M059J (cell line): ENCODE measurements at regions not wholly inside any gene's neighbourhood (a gene's known extent, or its start where the extent isn't known, plus 50 kb on each side); places are given as distances from the start of the nearest gene placed in this dataset.
"Not testable (repeated sequence)": the region's sequence is repeated elsewhere in the genome, so short reads cannot be mapped to it uniquely, and the experiment has no call there.

Experiments
- DNase-seq: peaks from one replicate; pipeline ENCODE4 v3.0.0-alpha.2; 2012; ENCODE audit warnings: low read depth

DNA sequence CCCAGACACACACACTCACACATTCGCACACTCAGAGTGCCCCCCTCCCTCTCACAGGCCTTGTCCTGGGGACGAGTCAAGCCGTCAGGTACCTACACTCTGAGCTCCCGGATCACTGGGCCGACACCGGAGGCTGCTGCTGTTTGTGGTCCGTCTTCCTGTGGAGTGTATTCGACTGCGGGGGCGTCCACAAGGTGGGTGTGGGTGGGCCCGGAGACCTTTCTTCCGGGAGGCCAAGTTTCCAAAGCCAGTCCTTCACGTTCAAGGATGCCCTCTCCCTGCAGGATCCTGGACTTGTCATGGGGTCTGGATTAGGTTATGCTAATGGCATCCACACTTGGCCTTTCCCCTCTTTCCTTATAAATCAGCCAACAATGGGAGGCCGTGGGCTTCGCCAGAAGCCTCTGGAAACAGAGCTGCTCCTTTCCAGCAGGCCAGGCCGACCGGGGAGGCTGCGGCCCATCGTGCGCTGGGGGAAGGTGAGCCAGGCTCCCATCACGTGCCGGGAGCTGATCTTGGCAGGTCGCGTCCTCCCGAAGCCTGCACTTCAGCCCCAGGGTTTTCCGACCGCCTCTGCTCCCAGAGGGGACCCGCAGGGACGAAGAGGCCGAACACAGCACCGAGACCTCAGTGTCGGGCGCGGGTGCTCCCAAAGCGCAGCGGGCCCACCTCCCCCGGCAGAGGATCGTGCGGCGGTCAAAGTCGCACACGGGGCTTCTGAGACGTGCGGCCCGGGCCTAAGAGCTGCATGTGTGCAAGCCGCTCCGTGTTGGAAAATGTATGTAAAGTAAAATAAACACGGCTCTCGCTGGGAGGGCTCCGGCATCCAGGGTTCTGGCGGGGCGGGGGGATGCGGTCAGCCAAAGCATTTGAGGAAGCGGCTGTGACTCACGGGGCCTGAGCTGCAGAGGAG, 196.5 kb upstream of the ZNF469 start:
- DNase-seq = peak; percentile 35

DNA sequence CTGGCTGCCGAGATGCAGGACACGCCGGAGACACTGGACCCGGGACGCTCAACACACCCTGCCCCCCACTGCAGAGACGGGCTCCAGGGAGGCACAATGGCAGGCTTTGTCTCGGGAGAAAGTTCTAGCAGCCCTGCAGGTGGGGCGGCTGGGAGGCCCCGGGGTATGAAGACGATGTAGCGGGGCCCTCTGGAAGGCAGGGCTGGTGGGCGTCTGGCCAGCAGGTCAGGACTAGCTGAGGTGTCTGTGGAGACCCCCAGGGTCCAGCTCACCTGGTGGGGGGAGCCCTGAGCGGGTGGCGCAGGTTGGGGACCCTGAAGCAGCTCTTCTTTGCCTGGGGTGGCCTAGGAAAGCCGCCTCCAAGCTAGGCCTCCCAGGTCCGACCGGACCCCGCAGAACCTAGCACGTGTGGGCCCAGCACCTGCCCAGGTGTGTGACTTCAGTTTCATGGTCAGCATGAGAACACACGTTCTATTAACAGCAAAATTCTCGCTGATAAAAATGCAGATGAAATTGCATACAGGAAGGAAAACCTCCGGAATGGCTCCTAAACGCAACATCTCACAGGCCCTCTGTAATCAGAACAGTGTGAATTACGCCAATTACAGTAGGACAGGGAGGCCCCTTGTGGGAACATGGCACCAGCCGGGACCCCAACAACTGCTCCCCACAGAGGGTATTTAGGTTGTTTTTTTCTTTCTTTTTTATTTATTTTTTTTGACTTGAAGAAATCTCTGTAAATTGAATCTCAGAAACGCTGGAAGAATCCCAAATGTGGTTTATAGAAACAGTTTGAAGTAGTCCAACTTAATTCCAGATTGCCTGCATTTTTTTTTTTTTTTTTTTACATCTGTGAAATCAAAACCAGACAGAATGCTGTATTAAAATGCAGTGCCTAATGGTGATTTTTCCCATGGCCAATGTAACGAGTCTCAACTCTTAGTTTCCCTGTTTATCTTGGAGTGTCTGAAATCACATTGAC, 195.6 kb upstream of the ZNF469 start:
- DNase-seq = not testable (repeated sequence)

DNA sequence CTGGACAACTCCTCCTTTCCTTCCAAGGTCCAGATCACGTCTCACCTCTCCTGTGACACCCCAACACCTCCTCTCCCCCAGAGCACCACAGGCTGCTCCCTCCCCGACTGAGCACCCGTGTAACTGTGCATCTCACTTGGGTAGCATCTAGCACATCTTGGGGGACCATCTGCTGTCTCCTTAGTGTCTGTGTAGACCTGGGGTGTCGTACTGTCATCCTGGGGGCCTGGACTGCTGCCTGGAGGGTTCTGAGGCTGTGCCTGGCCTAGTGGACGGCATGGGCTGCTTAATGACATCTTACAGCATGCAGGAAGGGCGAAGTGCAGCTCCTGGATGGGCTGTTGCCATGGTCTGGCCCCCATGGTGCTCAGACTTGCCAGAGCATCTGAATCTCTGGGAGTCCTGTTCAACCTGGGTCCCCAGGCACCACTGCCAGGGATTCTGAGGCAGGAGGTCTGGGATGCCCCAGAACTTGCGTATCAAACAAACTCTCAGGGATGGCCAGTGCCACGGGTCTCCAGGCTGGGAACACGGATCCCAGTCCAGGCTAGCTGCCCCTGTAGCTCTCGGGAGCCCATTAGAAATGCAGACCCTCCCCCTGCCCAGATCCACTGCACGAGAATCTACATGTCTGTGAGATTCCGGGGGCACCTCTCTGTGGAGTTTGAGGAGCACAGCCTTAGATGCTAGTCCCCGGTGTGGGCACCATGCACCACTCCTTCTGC, 194.4 kb upstream of the ZNF469 start:
- not testable (repeated sequence) for DNase-seq

DNA sequence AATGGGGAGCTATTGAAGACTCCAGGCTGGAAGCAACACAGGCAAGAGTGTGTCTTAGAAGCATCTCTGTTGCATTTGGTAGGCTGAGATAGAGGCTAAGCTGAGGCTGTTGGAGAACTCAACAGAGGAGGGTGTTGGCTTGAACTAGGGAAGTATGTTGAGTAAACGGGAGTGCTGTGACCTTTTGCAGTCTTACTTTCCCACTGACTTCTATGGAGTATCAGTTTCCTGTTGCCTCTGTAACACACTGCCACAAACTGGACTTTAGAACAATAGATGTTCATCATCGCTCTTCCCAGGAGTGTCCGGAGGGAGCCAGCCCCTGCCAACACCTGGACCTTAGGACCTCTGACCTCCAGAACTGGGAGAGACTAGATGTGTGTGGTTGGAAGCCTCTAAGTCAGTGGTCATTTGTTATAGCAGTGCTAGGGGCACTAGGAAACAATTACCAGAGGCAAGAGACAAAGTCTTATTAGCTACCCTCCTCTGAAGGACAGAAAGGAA, 192.1 kb upstream of the ZNF469 start:
- DNase-seq = not testable (repeated sequence)

DNA sequence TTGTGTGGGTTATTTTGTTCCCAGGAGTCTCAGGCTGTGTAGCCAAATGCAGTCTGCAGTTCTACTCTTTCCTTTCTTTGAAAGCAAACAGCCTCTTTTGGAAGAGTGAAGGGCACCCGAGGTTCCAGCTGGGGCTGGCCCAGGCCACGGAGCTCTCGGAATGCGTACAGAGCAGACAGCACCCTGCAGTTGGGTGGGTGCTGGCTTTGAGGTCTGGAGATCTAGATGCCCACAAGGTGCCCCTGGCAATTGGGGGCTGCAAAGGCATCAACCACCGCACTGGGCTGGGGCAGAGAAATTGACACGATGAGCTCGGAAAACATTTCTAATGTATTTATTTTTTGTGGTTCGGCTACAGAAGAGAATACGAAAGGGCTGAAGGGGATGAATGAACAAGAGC, 191.6 kb upstream of the ZNF469 start:
- not testable (repeated sequence) for DNase-seq

DNA sequence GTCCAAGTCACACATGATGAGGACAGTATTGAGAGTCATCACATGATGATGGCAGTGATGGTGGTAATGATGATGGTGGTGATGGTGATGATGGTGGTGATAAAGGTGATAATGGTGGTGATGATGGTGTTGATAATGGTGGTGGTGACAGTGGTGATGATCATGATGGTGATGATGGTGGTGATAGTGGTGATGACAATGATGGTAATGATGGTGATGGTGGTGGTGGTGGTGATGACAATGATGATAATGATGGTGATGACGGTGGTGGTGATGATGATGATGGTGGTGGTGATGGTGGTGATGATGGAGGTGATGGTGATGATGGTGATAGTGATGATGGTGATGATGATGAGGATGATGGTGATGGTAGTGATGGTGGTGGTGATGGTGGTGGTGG, 190.2 kb upstream of the ZNF469 start:
- DNase-seq = no peak

DNA sequence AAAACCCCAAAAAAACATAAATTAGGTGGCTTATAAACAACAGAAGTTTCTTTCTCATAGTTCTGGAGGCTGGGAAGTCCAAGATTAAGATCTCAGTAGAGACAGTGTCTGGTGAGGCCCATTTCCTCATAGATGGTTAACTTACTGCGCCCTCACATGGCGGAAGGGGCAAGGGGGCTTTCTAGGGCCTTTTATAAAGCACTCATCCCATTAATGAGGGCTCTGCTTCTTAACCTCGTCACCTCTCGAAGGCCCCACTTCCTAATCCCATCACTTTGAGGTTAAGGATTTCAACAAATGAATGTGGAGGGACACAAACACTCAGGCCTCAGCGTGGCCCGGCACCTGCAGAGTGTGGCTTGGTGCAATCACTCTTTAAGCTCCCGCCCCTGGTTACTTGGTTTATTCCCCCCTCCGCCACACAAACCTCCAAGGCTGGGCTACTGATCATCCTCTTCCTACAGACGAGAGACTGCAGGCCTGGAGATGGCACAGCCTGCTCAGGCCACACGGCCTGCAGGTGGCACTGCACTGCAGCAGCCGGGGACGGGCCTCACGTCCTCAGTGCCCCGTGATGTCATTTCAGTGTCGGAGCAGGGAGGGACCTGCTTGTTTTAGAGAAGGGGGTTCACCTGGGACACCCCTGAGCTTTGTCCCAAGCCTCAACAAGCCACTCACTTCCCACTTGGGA, 188.9 kb upstream of the ZNF469 start:
- peak; percentile 46 for DNase-seq

DNA sequence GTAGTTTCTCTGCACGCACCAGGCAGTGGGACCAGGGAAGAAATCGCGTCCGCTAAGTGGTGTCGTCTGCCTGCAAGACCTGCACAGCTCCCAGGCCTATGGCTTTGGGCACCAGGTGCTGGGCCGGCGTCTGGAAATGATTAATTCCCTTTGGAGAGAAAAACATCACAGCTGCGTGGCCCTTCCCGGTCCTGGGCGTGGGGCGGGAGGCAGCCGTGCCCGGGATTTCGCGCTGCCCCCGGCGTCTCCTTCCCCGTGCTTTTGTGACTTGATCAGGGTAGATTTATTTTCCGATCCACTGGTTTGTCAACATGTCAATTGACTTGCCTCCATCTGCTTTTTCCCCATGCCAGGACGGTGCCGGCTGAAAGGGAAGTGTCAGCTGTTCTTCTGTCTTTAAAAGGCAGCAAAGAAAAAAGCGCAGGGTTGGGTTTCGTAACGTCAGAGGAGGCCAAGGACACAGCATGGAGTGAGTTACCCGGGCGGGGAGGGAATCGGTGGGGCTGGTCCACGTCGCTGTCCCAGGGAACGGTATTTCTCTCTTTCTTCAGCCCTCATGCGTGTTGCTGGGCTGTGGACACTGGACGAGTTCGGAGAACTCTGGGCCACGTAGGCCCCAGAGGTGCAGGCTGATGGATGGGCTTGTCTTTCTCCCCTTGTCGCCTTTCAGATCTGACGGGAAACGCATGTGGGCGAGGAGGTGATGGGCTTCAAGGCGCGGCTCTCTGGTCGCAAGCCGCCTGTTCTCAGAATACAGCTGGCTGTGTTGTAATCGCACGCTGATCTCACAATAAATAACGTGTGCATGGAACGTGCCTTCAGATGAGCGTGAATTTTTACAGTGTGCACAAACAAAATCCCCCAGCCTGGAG, 188.1 kb upstream of the ZNF469 start:
- no peak for DNase-seq

DNA sequence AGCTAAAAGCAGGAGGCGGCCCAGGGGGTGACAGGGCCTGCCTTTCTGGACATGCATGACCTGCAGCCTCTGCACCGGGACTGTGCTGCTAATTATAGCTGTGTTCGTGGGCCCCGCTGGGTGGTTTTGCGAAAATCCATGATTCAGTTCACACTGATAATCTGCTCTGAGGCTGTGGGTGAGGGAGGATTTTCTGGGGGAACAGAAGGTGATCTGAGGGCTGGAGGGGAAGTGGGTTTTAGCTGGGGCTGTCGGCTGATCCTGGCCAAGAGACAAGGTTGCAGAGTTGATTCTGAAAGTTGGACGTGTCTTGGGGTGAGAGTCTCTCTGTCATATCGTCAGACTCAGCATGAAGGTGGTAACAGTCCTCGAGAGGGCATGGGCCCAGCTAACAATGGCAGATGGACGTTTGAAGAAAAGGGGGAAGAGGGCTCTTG, 187.5 kb upstream of the ZNF469 start:
- no peak for DNase-seq

DNA sequence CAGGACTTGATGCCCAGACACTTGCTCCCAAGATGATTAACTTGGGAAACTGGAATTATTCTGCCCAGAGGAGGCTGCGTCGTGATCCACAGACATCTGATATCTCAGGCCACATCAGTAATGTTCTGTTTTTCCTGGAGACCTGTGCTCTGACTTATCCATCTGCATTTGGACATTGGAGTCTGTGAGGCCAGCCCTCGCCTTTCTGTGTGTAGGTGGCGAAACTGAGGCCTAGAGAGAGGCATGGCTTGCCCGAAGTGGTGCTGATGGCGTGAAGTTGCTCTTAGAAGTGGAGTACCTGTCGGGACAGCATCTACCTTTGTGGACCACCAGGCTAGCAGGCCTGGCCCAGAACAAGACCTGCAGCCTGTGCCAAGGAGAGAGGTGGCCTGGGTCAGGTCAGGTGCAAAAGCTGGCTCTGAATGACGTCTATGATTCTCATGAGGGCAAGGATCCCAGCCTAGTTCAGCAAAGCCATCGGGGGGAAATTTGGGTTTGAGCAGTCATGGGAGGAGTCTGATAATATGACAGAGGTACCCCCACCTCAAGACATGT, 186.8 kb upstream of the ZNF469 start:
- no peak for DNase-seq

DNA sequence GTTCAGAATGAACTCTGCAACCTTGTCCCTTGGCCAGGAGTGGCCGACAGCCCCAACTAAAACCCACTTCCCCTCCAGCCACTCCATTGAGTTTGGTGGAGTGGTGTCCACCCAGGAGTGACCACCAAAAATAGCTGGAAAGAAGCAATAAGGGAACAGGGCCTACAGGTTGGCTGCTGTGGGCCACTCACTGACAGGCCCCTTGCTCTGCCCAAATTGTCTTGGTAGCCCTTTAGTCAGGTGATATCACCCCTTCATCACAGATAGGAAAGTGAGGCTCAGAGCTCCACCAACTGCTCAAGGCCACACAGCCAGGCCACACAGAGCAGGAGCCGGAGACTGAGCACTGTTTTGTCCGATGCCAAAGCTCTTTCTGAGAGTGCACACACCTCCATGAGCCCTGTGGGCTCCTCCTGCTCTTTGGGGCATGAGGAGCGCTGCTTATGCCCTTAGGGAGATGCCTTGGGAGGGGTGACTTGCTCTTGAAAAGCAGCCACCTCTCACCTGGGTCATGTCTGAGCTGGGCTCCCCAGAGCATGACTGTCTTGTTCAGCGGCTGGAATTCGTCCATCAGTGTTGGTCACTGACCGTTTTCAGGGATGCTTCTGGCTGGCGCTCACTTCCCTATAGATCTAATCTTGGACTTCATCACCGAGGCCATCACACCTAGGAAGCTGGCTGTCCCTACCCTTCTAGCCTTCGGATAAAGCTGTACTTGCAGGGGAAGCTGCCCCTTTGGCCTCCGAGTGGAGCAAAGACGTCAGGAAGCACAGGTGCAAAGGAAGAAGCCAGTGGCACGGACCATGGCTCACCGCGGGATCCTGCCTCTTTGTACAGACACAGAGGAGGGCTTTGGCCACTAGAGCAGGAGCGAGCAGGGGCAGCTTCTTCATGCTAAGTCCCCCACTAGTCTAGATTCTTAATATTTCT, 186.0 kb upstream of the ZNF469 start:
- DNase-seq = peak; percentile 3

DNA sequence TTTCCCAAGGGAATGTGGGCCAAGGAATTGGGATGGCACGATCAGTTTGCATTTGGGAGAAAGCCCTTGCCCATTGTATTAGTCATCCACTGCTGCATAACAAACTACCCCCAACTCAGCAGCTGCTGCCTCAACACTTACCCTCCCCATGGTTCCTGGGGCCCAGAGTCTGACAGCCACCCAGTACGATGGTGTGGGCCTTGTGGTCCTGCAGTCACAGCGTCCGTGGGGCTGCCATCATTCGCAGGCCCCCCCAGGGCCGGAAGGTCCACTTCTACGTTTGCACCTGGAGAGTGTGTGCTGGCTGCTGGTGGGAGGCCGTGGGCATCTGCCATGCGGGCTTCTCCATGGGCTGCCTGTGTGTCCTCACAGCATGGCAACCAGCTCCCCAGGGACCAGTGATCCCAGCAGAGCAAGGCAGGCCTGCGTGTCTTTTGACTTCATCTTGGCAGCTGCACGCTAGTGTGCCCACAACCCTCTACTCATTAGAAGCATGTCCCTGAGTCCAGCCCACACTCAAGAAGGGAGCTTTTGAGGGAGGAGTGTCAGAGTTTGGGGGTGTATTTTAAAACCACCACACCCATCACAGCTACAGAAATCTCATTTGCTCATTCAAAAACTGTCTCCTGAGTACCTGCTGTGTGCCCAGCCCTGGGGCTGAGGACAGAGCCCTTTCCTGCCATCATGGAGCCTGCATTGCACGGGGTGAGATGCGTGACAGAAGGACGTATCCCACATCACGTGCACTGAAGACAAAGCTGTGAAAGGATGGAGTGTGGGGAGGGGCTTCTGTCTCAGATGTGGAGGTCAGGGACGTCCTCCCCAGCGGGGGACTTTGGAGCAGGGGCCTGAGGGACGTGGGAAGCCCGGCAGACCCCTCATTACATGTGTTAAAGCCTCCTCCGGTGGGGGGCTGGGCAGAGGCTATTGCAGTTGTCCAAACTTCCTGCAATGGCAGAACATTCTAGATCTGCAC, 185.0 kb upstream of the ZNF469 start:
- no peak for DNase-seq

DNA sequence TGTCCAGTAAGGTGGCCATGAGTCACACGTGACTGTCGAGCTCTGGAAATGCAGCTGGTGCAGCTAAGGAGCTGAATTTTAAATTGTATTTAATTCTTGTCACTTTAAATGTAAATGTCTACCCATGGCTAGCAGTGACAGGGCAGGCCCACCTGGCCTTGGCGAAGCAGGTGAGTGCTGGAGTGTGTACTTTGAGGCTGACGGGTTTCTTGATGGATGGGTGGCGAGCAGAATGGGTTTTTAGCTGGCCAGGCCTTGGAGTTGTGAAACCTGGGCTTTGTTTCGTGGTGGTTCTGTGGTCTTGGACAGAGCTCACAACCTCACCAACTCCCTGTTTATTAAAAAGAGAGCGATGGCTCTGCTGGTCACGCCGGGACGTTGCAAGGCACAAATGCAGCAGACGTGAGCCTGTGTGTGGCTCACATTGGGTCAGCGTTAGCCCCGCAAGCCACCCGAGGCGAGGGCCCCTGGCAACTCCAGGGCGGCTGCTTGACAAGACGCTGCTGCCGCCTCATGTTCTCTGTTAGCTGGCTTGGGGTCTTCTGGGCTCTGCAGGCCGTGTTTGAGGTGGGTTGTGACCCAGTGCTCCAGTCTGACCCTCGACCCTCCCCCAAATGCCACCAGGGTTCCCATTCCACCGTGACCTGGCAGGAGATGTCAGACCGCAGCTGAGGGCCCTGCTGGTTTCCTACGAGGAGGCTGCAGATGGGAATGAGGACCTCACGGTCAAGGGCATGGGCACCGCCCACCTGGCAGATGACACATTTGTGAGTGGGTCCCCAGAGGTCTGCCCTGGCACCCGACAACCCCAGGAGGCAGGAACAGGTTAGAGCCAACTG, 184.1 kb upstream of the ZNF469 start:
- DNase-seq = not testable (repeated sequence)

DNA sequence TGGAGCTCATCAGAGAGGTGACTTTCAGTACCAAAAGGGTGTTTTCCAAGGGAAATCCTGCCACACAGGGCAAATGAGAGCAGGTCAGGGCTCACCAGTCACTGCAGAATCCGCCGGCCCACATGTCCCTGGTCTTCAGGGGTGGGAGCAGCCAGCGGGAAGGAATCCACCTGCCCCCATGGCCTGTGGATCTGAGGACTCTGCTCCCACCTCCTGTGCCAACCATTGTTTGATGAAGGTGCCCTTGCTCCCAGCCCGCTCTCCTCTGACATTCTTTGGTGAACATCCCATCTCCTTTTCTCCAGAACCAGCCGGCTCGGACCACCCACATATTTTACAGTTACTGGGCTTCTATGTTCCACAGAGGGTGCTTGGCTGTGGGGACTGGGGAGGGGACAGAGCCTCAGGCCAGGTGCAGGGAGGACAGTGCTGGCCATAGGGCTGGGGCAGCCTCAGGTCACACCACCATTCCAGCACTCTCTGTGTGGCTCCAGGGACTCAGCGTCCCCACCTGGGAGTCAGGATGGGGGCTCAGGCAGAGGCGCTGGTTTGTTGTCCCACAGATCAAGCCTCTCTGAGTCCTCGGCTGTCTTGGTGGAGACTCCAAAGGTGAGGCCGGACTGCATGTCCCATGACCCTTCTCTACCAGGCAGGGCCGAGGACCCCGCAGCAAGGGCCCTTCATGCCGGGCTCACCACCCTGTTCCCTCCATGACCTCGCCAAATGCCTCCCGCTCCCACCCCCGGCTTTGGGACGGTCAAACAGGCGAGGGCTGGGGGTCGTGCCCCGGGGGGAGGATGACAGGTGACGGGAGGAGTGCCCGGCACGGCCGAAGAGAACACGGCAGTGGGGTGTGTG, 183.2 kb upstream of the ZNF469 start:
- DNase-seq = not testable (repeated sequence)

DNA sequence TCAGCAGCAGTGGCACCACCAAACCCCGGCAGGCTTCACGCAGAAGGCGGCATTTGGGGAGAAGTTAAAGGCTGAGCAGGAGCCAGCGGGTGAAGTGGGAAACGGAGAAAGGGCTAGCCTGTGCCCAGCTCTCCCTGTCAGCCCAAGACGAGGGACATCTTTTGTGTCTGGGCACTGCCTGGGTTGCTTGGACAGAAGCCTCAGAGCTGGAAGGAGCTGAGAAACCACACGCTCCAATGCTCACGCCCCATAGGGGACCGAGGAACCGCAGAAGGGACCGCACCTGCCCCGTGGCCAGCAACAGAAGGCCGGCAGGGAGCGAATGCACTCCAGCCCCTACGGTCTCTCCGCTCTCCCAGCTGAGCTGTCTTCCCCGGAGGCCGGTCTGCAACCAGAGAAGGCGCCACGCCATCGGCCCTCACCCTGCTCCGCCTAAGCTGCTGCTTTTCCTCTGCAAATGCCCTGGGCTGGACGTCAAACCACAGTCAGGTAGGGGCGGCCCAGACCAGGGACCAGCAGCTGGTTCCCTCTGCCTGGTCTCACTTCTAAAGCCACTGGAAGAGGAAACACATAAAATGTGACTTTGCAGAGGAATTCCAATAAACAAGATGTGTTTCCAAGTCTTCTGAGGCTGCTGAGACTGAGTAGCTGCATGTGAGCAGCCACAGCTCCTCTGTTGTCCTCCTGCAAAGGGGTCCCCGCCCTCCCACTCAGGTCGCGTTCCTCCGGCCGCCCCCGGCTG, 182.4 kb upstream of the ZNF469 start:
- DNase-seq = not testable (repeated sequence)
